LNCAP (cell line): ENCODE measurements at regions not wholly inside any gene's neighbourhood (a gene's known extent, or its start where the extent isn't known, plus 50 kb on each side); places are given as distances from the start of the nearest gene placed in this dataset.

Experiments used
- CTCF ChIP-seq: fragments of 450-650 bp; IDR thresholded peaks from 2 replicates; pipeline ENCODE4 v1.5.1; 2017; ENCODE audit warnings: mild to moderate bottlenecking

- no peak for TF ChIP-seq CTCF
Measured at GRCh38 chr1:34361781-34362357, 185.2 kb downstream of the C1orf94 start.

- no peak for TF ChIP-seq CTCF
Measured at GRCh38 chr1:34362949-34363348, 186.2 kb downstream of the C1orf94 start.

GRCh38 chr1:34363447-34363846, 186.7 kb downstream of the C1orf94 start:
- TF ChIP-seq CTCF, result no peak

GRCh38 chr1:34363915-34364314, 187.2 kb downstream of the C1orf94 start:
- TF ChIP-seq CTCF, result no peak

- no peak for TF ChIP-seq CTCF
Measured at GRCh38 chr1:34364376-34364775, 187.7 kb downstream of the C1orf94 start.

GRCh38 chr1:34365295-34365694, 188.6 kb downstream of the C1orf94 start:
- no peak for TF ChIP-seq CTCF

GRCh38 chr1:34366875-34367624, 190.3 kb downstream of the C1orf94 start:
- TF ChIP-seq CTCF, result no peak

GRCh38 chr1:34367954-34368353, 191.2 kb downstream of the C1orf94 start:
- no peak for TF ChIP-seq CTCF
